Sciatic nerve (tissue), 2 donors: ENCODE measurements at regions not wholly inside any gene's neighbourhood (a gene's known extent, or its start where the extent isn't known, plus 50 kb on each side); places are given as distances from the start of the nearest gene placed in this dataset.
A peak's percentile ranks its signal among the peaks of the same experiment; 100 is the strongest.
"Not testable (repeated sequence)": the region's sequence is repeated elsewhere in the genome, so short reads cannot be mapped to it uniquely, and the experiment has no call there.

Experiments used
- ATAC-seq: fragments of 200-7000 bp; cut with Tn5 transposase; one replicate; pipeline ENCODE4 v1.9.1; 2020; ENCODE audit warnings: mild to moderate bottlenecking, moderate library complexity
- DNase-seq: peaks from one replicate; pipeline ENCODE4 v3.0.0-alpha.2; 2020; ENCODE audit warnings: low spot score
- intact Hi-C: fragments of 100-400 bp; cut with DNase I; formaldehyde crosslinking; loops from one replicate; pipeline ENCODE4 v1.14.2; 2022
- donor health status: DM: no; HTN: no; CAD: no.
- donor health status: DM: no; HTN: no; CAD: no.

- ATAC-seq (no peak), DNase-seq (no peak)
- intact Hi-C loops, result no loop called here
Observed at GRCh38 chr22:27089264-27089663, 431.9 kb downstream of the MIAT start.

DNA sequence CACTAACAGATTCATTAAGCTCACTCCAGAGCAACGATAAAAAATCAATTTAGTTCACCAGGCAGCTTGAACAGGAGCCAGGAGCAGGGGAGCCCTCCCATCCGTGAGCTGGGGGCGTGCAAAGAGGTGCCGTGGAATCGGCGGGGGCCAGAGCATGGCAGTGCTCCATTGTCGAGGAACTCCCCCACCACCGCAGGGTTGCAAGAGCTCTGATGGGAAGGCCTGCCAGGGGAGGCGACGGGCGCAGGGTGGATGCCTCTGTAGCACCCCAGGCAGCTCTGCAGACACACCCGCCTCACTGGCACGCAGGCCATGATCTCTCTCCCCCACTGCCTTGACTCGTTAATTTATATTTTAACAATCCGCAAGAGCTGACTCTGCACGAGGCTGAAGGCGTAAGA lies 433.2 kb downstream of the MIAT start:
- ATAC-seq (no peak), DNase-seq (no peak)
- intact Hi-C loops, result no loop called here

DNA sequence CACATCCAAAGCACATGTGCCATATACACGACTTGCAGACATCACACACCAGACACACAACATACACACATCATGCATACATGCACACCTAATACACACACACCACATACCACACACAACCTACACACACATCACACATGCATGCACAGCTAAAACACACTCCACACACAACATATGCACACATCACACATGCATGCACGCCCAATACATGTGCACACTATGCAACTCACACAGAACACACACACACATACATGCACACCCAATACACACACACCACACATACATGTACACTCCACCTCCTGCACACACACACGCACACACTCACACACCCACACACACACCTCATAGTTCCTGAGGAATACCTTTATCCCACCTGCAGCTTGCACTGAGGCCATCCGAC lies 436.0 kb downstream of the MIAT start:
- ATAC-seq (no peak), DNase-seq (no peak)
- intact Hi-C loops, result no loop called here

DNA sequence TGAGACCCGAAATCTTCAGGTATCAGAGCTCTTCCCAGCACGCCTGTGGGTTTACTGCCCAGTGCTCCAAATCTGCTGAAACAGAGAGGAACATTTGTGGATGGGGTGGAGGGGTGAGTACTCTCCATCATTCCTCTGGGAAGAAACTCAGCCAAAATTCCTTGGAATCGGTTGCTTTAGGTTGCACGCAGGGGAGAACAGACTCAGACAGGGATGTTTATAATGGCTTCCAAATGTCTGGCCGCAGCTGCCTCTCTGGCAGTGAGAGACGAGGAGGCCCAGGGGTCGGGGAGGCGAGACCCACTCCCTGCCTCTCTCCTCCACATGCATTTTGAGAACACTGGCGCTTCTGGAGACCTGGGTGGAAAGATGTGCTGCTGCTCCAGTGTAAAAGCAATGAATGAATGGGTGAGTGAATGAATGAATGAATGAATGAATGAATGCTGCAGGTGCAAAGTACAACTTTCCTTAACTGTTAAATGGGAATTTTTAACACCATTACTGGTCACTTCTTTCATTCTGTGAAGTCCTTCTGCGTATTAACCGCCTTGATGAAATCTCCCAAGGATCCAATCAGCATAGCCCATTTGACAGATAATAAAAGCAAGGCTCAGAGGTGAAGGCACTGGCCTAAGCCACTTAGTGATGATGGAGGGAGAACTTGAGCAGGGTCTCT lies 437.4 kb downstream of the MIAT start:
- no peak for DNase-seq
- peak; percentile 85 for ATAC-seq
- intact Hi-C loops, result no loop called here

DNA sequence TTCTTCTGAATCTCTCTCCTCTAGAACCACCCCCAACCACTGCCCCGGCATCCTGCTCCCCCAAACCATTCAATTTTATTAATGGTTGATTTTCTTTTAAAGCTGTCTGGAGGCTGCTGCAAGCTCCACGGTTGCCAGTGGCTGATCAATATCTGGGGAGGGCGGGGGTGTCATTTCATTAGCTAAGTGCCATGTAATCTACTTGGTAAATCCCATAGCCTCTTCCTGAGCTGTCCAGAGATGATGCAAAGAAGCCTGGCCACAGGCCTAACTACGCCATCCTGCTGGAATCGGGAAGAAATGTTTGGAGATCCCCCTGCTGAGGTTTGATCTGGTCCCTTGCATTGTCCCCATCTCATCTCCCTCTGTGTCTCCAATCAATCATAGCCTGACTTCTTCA lies 440.1 kb downstream of the MIAT start:
- intact Hi-C loops, result no loop called here
- ATAC-seq (no peak), DNase-seq (no peak)

DNA sequence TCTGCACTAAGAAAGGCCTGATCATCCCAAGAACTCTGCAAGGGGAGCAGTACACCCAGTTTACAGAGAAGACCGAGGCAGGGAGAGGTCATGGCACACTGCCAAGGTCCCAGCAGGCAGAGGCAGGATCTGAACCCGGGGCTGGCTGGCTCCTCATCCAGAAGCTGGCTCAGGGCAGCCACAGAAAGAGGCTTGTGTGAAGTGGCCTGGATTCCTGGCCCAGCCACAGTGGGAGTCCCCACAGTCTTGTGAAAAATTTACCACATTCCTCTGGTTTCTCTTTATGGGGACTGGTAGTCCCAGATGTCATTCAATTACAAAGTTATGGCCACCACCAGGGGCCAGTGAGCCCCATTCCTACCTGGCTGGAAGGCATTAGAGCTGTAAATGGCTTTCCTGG lies 440.5 kb downstream of the MIAT start:
- intact Hi-C loops, result no loop called here
- no peak for ATAC-seq

GRCh38 chr22:27099946-27100722 lies 442.7 kb downstream of the MIAT start:
- no peak for DNase-seq
- intact Hi-C loops, result no loop called here
- ATAC-seq, result peak; percentile 15

More for the DNA sequence above, 440.5 kb downstream of the MIAT start:
- DNase-seq, result no peak

GRCh38 chr22:27100789-27101188 lies 443.4 kb downstream of the MIAT start:
- peak; percentile 28 for ATAC-seq
- intact Hi-C loops, result no loop called here
- DNase-seq, result no peak

- intact Hi-C loops, result no loop called here
- ATAC-seq (no peak), DNase-seq (no peak)
Observed at GRCh38 chr22:27101288-27101687, 443.9 kb downstream of the MIAT start.

GRCh38 chr22:27104449-27104848 lies 447.1 kb downstream of the MIAT start:
- no peak for DNase-seq
- no peak for ATAC-seq
- intact Hi-C loops, result no loop called here

DNA sequence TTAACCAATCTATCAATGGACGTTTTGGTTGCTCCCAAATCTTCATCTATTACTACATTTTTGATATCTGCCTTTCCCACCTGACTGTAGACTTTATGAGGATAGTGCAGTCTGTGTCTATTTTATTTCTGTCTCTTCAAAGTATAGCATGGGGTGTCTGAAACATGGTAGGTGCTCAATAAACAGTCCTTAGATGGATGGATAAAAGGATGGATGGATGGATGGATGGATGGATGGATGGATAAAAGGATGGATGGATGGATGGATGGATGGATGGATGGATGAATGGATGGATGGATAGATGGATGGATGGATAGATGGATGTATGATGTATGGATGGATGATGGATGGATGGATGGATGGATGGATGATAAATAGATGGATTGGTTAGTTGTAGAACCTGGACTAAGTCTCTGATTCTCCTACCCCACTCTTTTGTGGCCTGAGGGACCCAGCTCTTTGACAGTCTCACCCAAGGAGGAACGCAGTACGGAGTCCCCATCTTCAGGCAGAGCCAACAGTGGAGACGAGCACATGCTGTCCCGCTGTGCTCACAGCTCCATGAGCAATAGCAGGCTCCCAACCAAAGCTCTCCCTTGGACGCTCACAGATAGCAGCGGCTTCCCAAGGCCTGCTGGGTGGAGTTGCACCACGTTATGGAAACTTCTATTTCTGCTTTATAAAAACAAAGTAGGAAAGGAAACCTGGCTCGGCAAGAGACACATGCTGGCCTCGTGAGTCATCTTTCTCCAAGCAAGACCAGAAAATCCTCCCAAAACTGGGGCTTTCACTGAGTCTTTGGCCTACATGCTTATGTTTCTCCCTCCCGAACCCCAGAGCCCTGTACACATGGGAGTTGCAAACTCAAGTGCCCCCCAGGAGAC lies 448.0 kb downstream of the MIAT start:
- DNase-seq, result peak; percentile 71

GRCh38 chr22:27106985-27107384 lies 449.6 kb downstream of the MIAT start:
- ATAC-seq (no peak), DNase-seq (no peak)
- intact Hi-C loops, result no loop called here

More for the DNA sequence above, 448.0 kb downstream of the MIAT start:
- intact Hi-C loops, result no loop called here
- ATAC-seq, result peak; percentile 88

GRCh38 chr22:27107386-27107785 lies 450.0 kb downstream of the MIAT start:
- ATAC-seq, result no peak
- DNase-seq, result no peak
- intact Hi-C loops, result no loop called here

- ATAC-seq (peak; percentile 60), DNase-seq (peak; percentile 81)
- intact Hi-C loops, result no loop called here
Observed at GRCh38 chr22:27107824-27108223, 450.4 kb downstream of the MIAT start.

DNA sequence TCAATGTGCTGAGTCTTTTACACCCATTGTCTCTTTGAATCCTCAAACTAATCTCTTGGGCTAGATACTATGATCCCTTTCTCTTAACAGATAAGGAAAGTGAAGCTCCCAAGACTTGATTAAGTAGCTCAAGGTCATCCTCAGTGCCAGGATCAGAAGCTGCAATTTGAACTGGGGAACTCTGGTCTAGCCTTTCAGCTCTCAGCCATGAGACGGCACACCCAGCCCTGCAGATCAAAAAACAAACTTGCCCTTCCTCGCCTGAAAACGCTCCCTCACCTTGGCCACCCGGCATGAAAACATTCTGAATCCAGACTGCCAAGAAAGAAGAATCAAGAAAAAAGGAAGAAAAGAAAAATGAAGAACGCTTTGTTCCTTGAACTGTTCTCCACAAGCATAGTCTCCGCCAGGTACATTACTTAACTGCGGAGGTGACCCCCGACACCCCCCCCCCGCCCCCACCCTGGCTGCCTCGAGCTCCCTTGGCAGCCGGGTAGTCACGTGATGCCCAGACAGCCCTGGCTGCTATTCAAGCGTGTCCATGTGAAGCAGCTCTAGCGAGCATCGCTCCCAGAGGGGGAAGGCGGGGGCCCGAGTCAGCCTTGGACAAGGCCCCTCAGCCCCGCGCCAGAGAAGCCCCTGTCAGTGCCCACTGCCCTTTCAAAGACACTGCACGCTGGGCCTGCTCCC lies 451.2 kb downstream of the MIAT start:
- DNase-seq (peak; percentile 77), ATAC-seq (peak; percentile 80)
- intact Hi-C loops, result no loop called here

DNA sequence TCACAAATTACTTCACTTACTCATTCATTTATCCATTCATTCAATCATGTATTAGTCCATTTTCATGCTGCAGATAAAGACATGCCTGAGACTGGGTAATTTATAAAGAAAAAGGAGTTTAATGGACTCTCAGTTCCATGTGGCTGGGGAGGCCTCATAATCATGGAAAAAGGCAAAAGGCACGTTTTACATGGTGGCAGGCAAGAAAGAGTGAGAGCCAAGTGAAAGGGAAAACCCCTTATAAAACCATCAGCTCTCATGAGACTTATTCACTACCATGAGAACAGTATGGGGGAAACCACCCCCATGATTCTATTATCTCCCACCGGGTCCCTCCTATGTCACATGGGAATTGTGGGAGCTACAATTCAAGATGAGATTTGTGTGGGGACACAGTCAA lies 452.0 kb downstream of the MIAT start:
- DNase-seq, ATAC-seq, intact Hi-C loops: not testable (repeated sequence)

- ATAC-seq, result no peak
- DNase-seq, result no peak
- intact Hi-C loops, result no loop called here
Observed at GRCh38 chr22:27110665-27111451, 453.5 kb downstream of the MIAT start.
